NCI-H146 treated with DMSO at 0.1 percent for 48 hours (cell line): ENCODE measurements at regions not wholly inside any gene's neighbourhood (a gene's known extent, or its start where the extent isn't known, plus 50 kb on each side); places are given as distances from the start of the nearest gene placed in this dataset.

Experiments used
- DNase-seq: peaks from one replicate; lab custom pipeline; 2025; ENCODE audit not compliant: unreplicated experiment; lab: John Stamatoyannopoulos, UW

GRCh38 chr9:79173932-79174331 is 397.8 kb upstream of the TLE4 start:
- no peak for DNase-seq

GRCh38 chr9:79176014-79176697 is 395.6 kb upstream of the TLE4 start:
- no peak for DNase-seq

DNA sequence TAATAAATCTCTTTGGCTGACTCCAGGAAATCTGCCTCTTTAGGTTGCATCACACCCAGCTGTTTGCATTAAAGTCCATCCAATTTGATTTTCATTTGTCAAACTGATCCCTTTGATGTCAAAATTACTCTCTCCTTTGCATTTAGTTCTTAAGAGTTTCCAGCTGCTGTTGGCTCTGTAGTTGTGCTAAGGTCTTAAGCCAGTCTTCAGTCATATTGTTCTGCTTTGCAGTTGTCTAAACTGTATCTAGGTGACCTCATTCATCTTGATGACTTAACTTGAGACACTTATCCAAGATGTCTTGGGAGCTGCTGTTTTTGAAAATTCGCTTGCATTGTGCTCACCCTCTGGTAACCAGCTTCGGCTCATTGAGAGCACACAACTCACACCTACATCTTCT is 386.9 kb upstream of the TLE4 start:
- DNase-seq: no peak

DNA sequence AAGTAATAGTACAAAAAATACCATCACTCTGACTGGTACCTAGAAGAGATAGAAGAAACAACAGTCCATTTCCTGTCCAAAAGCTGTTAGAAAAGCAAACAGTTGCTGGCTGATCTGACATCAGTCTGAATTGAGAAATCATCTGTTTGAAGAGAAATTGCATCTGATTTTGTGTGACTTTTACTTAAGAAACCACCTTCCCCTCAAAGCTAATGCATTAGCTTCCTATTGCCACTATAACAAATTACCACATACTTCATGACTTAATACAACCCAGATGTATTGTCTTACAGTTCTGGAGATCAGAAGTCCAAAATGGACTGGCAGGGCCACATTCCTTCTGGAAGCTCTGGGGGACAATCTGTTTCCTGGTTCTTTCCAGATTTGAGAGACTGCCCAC is 385.9 kb upstream of the TLE4 start:
- DNase-seq: no peak

DNA sequence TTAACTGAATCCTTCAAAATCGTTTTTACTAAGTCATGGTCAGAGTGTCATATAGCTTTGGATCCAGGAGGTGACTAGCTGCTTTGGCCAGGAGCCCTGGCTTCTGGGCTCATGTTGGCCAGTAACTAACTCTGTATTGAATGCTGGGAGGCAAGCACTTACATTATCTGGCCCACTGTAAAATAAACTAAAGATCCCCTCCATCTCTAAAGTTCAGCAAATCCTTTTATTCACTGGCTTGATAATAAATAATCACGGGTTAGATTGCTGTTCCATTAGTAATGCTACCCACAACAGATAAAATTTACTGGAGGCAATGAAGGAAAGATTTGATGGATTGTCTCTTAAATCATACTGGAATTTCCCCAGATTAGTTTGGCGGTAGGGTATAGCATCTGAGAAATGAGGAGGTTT is 382.2 kb upstream of the TLE4 start:
- DNase-seq: no peak

DNA sequence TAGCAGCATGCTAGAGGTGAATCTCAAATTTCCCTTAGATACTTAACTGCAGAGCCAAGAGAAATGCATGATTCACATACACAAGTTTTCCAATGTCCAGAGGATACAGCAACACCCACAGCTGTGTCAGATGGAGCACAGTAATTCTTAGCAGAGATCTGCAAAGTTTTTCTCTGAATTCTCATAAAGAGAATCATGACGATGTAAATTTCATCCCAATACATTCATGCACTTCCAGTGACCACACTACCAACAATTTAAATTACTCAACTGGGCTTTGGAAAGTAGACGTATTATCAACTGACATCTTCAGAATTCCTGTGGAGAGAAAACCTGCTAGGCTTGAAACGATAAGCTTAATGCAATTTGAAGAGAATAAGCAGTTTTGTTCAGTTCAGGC is 378.8 kb upstream of the TLE4 start:
- no peak for DNase-seq

- no peak for DNase-seq
These were observed 378.1 kb upstream of the TLE4 start for GRCh38 chr9:79193501-79194223.

GRCh38 chr9:79195879-79196278 is 375.9 kb upstream of the TLE4 start:
- no peak for DNase-seq

- DNase-seq: no peak
These were observed 375.2 kb upstream of the TLE4 start for GRCh38 chr9:79196606-79197005.

DNA sequence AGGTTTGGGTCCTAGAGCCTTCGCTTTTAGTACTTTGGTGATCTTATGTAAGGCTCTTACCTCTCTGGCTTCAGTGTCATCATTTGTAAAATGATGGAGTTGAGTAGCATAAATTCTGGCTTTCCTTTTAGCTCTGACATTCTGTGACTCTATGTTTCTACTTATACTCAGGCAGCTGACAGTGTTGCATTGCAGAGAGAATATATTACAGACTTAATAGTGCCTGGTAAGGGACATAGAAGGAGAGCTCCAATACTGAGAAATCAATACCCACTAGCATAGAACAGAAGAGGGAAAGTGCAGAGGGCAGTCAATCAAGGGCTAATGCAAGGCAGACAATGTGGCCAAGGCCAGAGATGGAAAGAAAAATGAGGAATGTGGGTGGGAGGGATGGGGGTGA is 371.4 kb upstream of the TLE4 start:
- DNase-seq: no peak

- no peak for DNase-seq
These were observed 370.1 kb upstream of the TLE4 start for GRCh38 chr9:79201636-79202035.

GRCh38 chr9:79208791-79209396 is 362.9 kb upstream of the TLE4 start:
- no peak for DNase-seq

- no peak for DNase-seq
These were observed 361.1 kb upstream of the TLE4 start for GRCh38 chr9:79210541-79211243.

GRCh38 chr9:79213417-79214125 is 358.2 kb upstream of the TLE4 start:
- no peak for DNase-seq

DNA sequence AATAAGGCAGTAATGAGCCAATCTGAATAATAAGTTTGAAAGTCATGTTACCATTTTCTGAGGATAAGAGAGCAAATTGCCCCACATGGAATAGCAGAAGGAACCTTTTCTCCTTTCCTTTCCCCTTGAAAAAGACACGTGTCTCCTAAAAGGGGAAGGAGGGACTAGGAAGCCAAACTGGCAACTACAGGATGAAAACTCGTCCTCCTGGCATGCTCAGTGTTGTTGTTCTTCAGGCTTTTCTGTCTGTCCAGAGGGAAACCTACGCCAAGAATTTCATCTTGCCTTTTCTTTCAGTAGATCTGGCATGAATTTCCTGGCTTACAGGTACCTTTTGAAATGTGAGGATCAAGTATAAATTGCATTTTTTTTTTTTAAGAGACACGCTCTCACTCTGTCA is 355.9 kb upstream of the TLE4 start:
- DNase-seq: no peak

DNA sequence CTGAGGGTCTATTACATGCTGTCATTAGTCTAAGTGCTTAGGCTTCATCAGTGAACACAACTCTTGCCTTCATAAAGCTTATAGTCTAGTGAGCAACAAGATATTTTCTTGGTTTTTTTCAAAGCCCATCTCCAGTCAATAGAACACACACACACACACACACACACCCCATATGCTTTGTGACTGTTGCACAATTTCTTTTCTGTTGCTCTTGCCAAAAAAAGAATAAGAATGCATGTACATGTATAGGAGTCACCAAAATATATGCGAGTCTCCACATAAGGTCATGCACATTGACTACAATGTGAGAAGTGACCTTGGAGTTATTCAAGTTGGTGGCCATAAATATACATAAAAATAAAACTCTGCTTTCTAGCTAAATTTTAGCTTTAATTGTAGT is 351.5 kb upstream of the TLE4 start:
- no peak for DNase-seq

DNA sequence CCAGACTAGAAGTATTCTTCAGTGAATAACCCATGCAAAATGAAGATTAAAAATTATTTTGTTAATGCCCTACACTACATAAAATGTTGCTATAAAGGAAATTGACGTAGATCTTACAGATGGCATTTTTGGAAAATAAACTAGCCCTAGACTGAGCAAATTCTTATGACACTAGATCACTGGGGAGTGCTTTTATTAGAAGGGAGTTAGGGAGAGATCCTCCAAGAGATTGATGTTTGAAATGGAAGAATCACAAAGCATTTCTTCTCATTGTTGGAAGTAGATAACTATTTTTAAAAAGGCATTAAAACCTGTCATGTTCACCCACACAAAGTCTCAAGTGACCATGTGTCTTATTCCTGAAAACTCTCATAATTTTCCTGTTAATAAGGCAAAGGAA is 351.1 kb upstream of the TLE4 start:
- no peak for DNase-seq

DNA sequence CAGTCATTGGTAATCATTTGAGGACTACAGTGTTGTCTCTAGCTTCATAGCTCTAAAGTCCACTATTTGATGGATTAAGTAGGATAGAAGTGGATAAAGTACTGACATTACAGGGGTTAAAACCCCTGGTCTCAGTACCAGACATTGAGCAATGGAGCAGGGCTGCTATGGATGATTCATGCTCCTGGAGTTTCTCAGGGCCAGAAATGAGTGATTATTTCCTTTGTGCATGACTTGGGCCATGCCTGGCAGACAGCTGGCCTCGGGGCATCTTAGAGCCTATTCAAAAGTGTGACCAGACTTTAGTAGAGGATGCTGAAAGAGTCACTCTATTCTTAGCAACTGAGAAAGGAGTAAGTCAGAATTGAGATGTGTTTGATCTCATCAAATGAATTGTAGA is 350.7 kb upstream of the TLE4 start:
- DNase-seq: no peak

- DNase-seq: no peak
These were observed 349.3 kb upstream of the TLE4 start for GRCh38 chr9:79222483-79222882.

- no peak for DNase-seq
These were observed 346.9 kb upstream of the TLE4 start for GRCh38 chr9:79224672-79225433.
